ENCODE measurements at regions not wholly inside any gene's neighbourhood (a gene's known extent, or its start where the extent isn't known, plus 50 kb on each side); places are given as distances from the start of the nearest gene placed in this dataset.

- H3K9me2 ChIP-seq, result no peaks in the 10 kb centered on the region
- no peak for DNase-seq
- H3K4me3 ChIP-seq (ENCODE audit: low read depth in 2 of 2, low read length in 1 of 2), result no peak overlapping the region
- H3K36me3 ChIP-seq (replicated peaks in 1 of 2; ENCODE audit: control insufficient read depth in 1 of 2, insufficient read depth in 2 of 2, low read length in 1 of 2), result no peaks in the 10 kb centered on the region
- 53% methylated on average over 5 of the region's 5 CpGs for WGBS (ENCODE audit: low lambda C conversion rate)
- H3K9ac ChIP-seq, result no peak overlapping the region
- no peak overlapping the region for H3K27ac ChIP-seq (ENCODE audit: low read depth in 2 of 2, low read length in 1 of 2)
- H3K27me3 ChIP-seq (ENCODE audit: insufficient read depth), result no peaks in the 10 kb centered on the region
- H3K9me3 ChIP-seq, result no peaks in the 10 kb centered on the region
- TF ChIP-seq, protein P1, sequence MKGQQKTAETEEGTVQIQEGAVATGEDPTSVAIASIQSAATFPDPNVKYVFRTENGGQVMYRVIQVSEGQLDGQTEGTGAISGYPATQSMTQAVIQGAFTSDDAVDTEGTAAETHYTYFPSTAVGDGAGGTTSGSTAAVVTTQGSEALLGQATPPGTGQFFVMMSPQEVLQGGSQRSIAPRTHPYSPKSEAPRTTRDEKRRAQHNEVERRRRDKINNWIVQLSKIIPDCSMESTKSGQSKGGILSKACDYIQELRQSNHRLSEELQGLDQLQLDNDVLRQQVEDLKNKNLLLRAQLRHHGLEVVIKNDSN (IDR thresholded peaks at IDR 0.05; ENCODE audit: borderline replicate concordance, low read depth), result no peak
- TF ChIP-seq TCF12 (IDR thresholded peaks at IDR 0.05) (no peak), TEAD4 (IDR thresholded peaks at IDR 0.05; ENCODE audit: borderline replicate concordance, insufficient read depth) (no peak), FOXM1 (IDR thresholded peaks at IDR 0.05; ENCODE audit: low read depth) (no peak), NRF1 (IDR thresholded peaks at IDR 0.05; ENCODE audit: low read depth, low read length) (no peak)
- TF ChIP-seq, protein P2, sequence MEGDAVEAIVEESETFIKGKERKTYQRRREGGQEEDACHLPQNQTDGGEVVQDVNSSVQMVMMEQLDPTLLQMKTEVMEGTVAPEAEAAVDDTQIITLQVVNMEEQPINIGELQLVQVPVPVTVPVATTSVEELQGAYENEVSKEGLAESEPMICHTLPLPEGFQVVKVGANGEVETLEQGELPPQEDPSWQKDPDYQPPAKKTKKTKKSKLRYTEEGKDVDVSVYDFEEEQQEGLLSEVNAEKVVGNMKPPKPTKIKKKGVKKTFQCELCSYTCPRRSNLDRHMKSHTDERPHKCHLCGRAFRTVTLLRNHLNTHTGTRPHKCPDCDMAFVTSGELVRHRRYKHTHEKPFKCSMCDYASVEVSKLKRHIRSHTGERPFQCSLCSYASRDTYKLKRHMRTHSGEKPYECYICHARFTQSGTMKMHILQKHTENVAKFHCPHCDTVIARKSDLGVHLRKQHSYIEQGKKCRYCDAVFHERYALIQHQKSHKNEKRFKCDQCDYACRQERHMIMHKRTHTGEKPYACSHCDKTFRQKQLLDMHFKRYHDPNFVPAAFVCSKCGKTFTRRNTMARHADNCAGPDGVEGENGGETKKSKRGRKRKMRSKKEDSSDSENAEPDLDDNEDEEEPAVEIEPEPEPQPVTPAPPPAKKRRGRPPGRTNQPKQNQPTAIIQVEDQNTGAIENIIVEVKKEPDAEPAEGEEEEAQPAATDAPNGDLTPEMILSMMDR (IDR thresholded peaks at IDR 0.05), result no peak
- H3F3A ChIP-seq (replicated peaks; ENCODE audit: insufficient read depth), result no peaks in the 10 kb centered on the region
- CTCF ChIA-PET, result no interaction called here
- no peaks in the 10 kb centered on the region for H4K20me1 ChIP-seq (ENCODE audit: insufficient read depth)
- H3K79me2 ChIP-seq (ENCODE audit: insufficient read depth), result no peaks in the 10 kb centered on the region
- H2AFZ ChIP-seq (ENCODE audit: low read depth), result no peak overlapping the region
- POLR2A ChIA-PET, result no interaction called here
- H3K4me1 ChIP-seq (ENCODE audit: control insufficient read depth in 1 of 2, insufficient read depth in 2 of 2, low read depth in 1 of 2, low read length in 1 of 2), result peaks cover 0 to 17% of the 10 kb centered on the region in 2 experiments; a peak in 1 of 4 replicates
- no peak overlapping the region for H3K4me2 ChIP-seq
These were observed 357.8 kb upstream of the MKI67 start for GRCh38 chr10:128484041-128484440.

- H3K9ac ChIP-seq, result no peak overlapping the region
- H3K9me3 ChIP-seq, result no peaks in the 10 kb centered on the region
- no peaks in the 10 kb centered on the region for H3F3A ChIP-seq (replicated peaks; ENCODE audit: insufficient read depth)
- no peaks in the 10 kb centered on the region for H4K20me1 ChIP-seq (ENCODE audit: insufficient read depth)
- POLR2A ChIA-PET, result no interaction called here
- H3K36me3 ChIP-seq (replicated peaks in 1 of 2; ENCODE audit: control insufficient read depth in 1 of 2, insufficient read depth in 2 of 2, low read length in 1 of 2), result no peaks in the 10 kb centered on the region
- 45% methylated on average over 5 of the region's 7 CpGs for WGBS (ENCODE audit: low lambda C conversion rate)
- no peak overlapping the region for H2AFZ ChIP-seq (ENCODE audit: low read depth)
- no peak overlapping the region for H3K27ac ChIP-seq (ENCODE audit: low read depth in 2 of 2, low read length in 1 of 2)
- TF ChIP-seq, protein P3, sequence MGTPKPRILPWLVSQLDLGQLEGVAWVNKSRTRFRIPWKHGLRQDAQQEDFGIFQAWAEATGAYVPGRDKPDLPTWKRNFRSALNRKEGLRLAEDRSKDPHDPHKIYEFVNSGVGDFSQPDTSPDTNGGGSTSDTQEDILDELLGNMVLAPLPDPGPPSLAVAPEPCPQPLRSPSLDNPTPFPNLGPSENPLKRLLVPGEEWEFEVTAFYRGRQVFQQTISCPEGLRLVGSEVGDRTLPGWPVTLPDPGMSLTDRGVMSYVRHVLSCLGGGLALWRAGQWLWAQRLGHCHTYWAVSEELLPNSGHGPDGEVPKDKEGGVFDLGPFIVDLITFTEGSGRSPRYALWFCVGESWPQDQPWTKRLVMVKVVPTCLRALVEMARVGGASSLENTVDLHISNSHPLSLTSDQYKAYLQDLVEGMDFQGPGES (IDR thresholded peaks at IDR 0.05; ENCODE audit: low read depth, low read length), result no peak
- TF ChIP-seq TAF1 (IDR thresholded peaks at IDR 0.05; ENCODE audit: borderline replicate concordance, low read depth, low read length) (no peak), FOSL2 (IDR thresholded peaks at IDR 0.05; ENCODE audit: borderline replicate concordance, low read depth) (no peak)
- no peak overlapping the region for H3K4me2 ChIP-seq
- no peaks in the 10 kb centered on the region for H3K27me3 ChIP-seq (ENCODE audit: insufficient read depth)
- H3K9me2 ChIP-seq, result no peaks in the 10 kb centered on the region
- H3K79me2 ChIP-seq (ENCODE audit: insufficient read depth), result no peaks in the 10 kb centered on the region
- CTCF ChIA-PET, result no interaction called here
- peaks cover 0 to 17% of the 10 kb centered on the region in 2 experiments; a peak in 1 of 4 replicates for H3K4me1 ChIP-seq (ENCODE audit: control insufficient read depth in 1 of 2, insufficient read depth in 2 of 2, low read depth in 1 of 2, low read length in 1 of 2)
- H3K4me3 ChIP-seq (ENCODE audit: low read depth in 2 of 2, low read length in 1 of 2), result no peak overlapping the region
- DNase-seq, result no peak
These were observed 359.5 kb upstream of the MKI67 start for GRCh38 chr10:128485701-128486235.
